ENCODE measurements at regions not wholly inside any gene's neighbourhood (a gene's known extent, or its start where the extent isn't known, plus 50 kb on each side); places are given as distances from the start of the nearest gene placed in this dataset.

DNA sequence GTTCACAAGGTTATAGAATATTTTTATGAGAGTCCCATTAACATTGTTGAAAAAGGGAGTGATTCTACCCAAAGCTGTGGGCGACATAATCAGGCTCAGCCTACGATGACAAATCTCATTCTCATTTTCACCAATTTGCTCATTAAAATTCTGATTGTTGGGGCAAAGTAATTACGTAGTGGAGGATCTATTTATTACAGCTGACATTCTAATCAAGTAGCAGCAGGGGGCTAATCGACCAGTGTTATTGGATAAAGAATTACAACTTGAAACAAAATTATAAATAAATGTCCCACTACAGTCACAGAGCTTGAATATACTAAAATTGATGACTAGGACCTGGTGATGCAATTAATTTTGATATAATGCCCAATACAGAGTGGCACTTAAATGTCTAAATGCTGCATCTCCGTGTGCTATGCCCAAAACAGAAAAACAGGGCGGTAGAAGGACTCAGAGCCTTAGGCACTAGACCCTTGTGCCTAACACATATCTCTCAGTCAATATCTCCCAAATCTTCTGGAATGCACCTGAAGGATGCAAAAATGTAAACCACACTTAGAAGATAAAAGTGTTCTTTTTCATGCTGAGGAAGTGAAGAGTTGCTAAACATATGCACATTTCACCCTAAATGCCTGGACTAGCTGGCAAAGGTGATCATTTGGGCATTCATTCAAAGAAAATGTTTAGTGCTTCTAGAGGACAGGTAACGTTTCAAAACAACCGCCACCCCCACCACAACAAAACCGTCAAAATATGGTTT, 88.3 kb downstream of the CD24 start:
- no peak overlapping the region for H3K4me3 ChIP-seq (ENCODE audit: low read depth, low read length)
- no peak for DNase-seq (ENCODE audit: low read depth)
- TF ChIP-seq, protein P1, sequence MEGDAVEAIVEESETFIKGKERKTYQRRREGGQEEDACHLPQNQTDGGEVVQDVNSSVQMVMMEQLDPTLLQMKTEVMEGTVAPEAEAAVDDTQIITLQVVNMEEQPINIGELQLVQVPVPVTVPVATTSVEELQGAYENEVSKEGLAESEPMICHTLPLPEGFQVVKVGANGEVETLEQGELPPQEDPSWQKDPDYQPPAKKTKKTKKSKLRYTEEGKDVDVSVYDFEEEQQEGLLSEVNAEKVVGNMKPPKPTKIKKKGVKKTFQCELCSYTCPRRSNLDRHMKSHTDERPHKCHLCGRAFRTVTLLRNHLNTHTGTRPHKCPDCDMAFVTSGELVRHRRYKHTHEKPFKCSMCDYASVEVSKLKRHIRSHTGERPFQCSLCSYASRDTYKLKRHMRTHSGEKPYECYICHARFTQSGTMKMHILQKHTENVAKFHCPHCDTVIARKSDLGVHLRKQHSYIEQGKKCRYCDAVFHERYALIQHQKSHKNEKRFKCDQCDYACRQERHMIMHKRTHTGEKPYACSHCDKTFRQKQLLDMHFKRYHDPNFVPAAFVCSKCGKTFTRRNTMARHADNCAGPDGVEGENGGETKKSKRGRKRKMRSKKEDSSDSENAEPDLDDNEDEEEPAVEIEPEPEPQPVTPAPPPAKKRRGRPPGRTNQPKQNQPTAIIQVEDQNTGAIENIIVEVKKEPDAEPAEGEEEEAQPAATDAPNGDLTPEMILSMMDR (IDR thresholded peaks at IDR 0.05; ENCODE audit: insufficient read depth, low read length): no peak

DNA sequence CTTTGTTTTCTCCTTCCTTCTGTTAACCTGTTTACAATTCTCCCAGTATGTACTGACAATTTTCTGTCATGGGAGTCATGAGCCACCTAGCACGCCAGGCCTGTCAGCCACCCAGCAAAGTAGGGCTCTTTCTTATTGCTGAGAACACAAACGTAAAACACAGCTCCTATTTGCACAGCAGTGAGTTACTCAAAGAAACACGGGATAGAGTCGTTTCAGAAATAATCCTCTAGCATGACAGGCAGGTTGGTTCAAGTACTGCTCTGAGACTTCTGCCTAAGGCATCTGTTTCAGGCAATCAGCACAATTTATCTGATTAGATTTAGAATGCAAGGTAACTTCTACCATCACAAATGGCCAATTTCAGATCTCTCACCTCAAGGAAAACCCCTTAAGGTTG, 88.8 kb downstream of the CD24 start:
- no peak overlapping the region for H3K4me3 ChIP-seq (ENCODE audit: low read depth, low read length)
- TF ChIP-seq, protein P1 (IDR thresholded peaks at IDR 0.05; ENCODE audit: insufficient read depth, low read length): no peak
- no peak for DNase-seq (ENCODE audit: low read depth)

DNA sequence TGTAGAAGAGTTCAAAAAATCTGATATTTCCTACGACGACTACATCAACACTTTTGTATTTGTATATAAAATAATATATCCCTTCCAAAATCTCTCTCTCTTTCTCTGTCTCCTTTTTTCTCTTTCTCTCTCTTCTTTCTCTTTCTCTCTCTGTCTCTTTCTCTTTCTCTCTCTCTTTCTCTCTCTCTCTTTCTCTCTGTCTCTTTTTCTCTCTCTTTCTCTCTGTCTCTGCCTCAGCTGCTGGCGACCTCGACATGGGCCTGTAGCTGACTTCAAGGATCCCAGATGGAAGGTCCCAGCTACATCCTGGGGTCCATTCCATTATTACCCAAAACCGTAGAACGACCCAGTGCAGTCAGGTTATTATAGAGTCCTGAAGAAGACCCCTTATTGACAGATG, 90.0 kb downstream of the CD24 start:
- TF ChIP-seq, protein P1 (IDR thresholded peaks at IDR 0.05; ENCODE audit: insufficient read depth, low read length): no peak
- no peak for DNase-seq (ENCODE audit: low read depth)
- no peak overlapping the region for H3K4me3 ChIP-seq (ENCODE audit: low read depth, low read length)

DNA sequence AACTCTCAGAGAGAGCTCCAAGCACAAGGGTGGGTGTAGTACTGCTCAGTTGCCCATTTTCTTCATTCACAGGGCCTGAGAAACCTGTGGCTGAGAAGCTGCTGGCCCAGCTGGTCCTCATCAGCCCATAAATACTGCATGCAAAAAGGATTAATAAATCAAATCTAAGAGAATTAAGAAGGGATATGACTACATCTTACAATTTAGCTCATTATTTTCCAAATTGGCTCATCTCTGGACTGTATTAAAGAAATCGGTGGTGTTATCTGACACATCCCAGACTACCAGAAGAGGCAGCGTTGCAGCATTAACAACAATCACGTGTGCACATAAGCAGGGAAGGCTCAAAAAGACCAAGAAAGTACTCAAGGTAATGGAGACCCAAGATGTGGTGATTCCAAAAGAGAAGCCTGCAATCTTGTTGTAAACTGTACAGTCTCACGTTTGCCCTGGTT, 90.7 kb downstream of the CD24 start:
- TF ChIP-seq, protein P1 (IDR thresholded peaks at IDR 0.05; ENCODE audit: insufficient read depth, low read length): no peak
- H3K4me3 ChIP-seq (ENCODE audit: low read depth, low read length): no peak overlapping the region
- DNase-seq (ENCODE audit: low read depth): no peak

DNA sequence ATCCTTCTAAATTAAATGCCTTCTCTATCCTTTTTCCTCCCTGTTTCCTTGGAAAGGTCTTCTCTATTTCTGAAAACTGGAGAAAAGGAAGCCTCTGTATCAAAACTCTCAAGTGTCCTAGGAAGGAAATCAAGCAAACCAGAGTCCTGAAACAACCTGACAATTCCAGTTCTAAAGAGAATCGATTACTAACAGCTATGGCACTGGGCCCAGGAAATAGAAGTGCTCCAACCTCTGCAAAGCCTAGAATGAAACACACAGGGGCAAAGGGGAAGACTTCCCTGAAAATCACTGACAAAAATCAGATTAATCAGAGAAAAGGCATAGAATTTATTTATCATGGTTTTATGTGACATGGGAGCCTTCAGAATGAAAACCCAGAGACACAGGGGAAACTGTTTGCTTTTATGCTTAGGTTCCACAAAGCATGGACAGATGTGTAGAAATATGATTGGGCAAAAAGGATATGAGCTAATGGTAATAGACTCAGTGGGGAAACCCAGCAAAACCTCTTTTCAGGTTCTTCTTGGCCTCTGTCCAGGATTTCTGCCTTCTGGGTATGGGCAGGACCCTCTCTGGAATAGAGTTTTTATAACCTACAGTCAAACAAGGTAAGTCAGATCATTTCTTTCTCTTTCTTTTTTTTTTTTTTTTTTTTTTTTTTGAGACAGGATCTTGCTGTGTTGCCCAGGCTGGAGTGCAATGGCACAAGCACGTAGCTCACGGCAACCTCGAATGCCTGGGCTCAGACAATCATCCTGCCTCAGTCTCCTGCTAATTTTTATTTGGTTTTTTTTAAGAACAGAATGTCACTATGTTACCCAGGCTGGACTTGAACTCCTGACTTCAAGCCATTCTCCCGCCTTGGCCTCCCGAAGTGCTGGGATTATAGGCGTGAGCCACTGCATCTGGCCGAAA, 91.7 kb downstream of the CD24 start:
- no peak overlapping the region for H3K4me3 ChIP-seq (ENCODE audit: low read depth, low read length)
- TF ChIP-seq, protein P1 (IDR thresholded peaks at IDR 0.05; ENCODE audit: insufficient read depth, low read length): no peak
- DNase-seq (ENCODE audit: low read depth): no peak

DNA sequence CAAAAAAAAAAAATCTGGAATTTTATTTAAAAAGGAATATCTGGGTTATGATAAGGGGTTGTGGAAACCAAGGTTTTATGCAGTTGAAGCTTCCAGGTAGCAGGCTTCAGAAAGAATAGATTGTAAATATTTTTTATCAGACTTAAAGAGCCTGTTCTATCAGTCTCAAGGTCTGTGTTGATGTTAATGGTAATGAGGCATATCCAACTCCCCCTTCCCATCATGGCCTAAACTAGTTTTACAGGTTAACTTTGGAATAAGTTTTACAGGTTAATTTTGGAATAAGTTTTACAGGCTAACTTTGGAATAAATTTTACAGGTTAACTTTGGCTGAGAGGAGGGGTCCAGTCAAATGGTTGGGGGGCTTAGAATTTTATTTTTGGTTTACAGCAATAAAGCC, 92.4 kb downstream of the CD24 start:
- TF ChIP-seq, protein P1 (IDR thresholded peaks at IDR 0.05; ENCODE audit: insufficient read depth, low read length): no peak
- no peak overlapping the region for H3K4me3 ChIP-seq (ENCODE audit: low read depth, low read length)
- no peak for DNase-seq (ENCODE audit: low read depth)
